PC-9 (cell line): ENCODE measurements at regions not wholly inside any gene's neighbourhood (a gene's known extent, or its start where the extent isn't known, plus 50 kb on each side); places are given as distances from the start of the nearest gene placed in this dataset.

Source experiments
- BruUV-seq: library from RNA; stranded (reverse); fragments of 400-500 nt; replicated peaks from 2 replicates; lab custom pipeline; 2021; lab: Mats Ljungman, UMichigan
- CTCF ChIA-PET: fragments of 300-600 bp; sonication (Branson Sonifier 250); formaldehyde crosslinking; loops from one replicate; lab custom pipeline; 2022; ENCODE audit warnings: antibody characterized with exemption; lab: Charles Lee
- POLR2A ChIA-PET: fragments of 300-600 bp; sonication (Branson Sonifier 250); formaldehyde crosslinking; loops from one replicate; lab custom pipeline; 2022; ENCODE audit warnings: antibody characterized with exemption; ENCODE audit not compliant: unreplicated experiment; lab: Charles Lee
- DNase-seq, 2 experiments: peaks; one replicate each; pipeline versions ENCODE4 v3.0.0 to v3.0.0-alpha.2; 2015 to 2022; ENCODE audit warnings: mixed read lengths in 1 of 2
- H2AFZ ChIP-seq: fragments of 200-600 bp; sonication (generic); 2 replicates; pipeline ENCODE4 v1.8.1; 2017; ENCODE audit warnings: antibody characterized with exemption
- H3F3A ChIP-seq: fragments of 200-600 bp; sonication (generic); 2 replicates; pipeline ENCODE4 v1.8.1; 2017; ENCODE audit warnings: antibody characterized with exemption, mild to moderate bottlenecking, low read depth; ENCODE audit not compliant: insufficient read depth
- H3K27ac ChIP-seq: fragments of 200-600 bp; sonication (generic); 2 replicates; pipeline ENCODE4 v1.6.1; 2016; ENCODE audit warnings: mixed run types
- H3K27me3 ChIP-seq: fragments of 200-600 bp; sonication (generic); 2 replicates; pipeline ENCODE4 v1.6.1; 2016; ENCODE audit warnings: low read depth, mixed run types; ENCODE audit not compliant: insufficient read depth
- H3K36me3 ChIP-seq: fragments of 200-600 bp; sonication (generic); 2 replicates; pipeline ENCODE4 v1.6.1; 2016; ENCODE audit warnings: low read depth, mixed run types
- H3K4me1 ChIP-seq: fragments of 200-600 bp; sonication (generic); replicated peaks from 2 replicates; pipeline ENCODE4 v1.6.1; 2016; ENCODE audit warnings: mixed run types; ENCODE audit not compliant: insufficient read depth
- H3K4me2 ChIP-seq: fragments of 200-600 bp; sonication (generic); 2 replicates; pipeline ENCODE4 v1.6.1; 2017; ENCODE audit warnings: mixed run types
- H3K4me3 ChIP-seq: fragments of 200-600 bp; sonication (generic); 2 replicates; pipeline ENCODE4 v1.6.1; 2016; ENCODE audit warnings: mixed run types
- H3K79me2 ChIP-seq: fragments of 200-600 bp; sonication (generic); 2 replicates; pipeline ENCODE4 v1.6.1; 2017; ENCODE audit warnings: low read depth, mixed run types
- H3K9me2 ChIP-seq: fragments of 200-600 bp; sonication (generic); 2 replicates; pipeline ENCODE4 v1.8.1; 2017; ENCODE audit warnings: mild to moderate bottlenecking; ENCODE audit not compliant: insufficient read depth
- H3K9me3 ChIP-seq: fragments of 200-600 bp; sonication (generic); 2 replicates; pipeline ENCODE4 v1.8.1; 2016; ENCODE audit warnings: low read depth; ENCODE audit not compliant: insufficient read depth
- H4K20me1 ChIP-seq: fragments of 200-600 bp; sonication (generic); 2 replicates; pipeline ENCODE4 v1.8.1; 2017; ENCODE audit not compliant: insufficient read depth
- CTCF ChIP-seq: fragments of 200-600 bp; sonication (generic); conservative IDR thresholded peaks from 2 replicates; pipeline ENCODE4 v1.6.1; 2017; ENCODE audit warnings: mixed run types, antibody characterized with exemption, mild to moderate bottlenecking, moderate library complexity
- EZH2 ChIP-seq: fragments of 200-600 bp; sonication (generic); IDR thresholded peaks from 2 replicates; pipeline ENCODE4 v1.8.0; 2017; ENCODE audit warnings: antibody characterized with exemption, low read depth
- intact Hi-C: fragments of 100-400 bp; cut with micrococcal nuclease; formaldehyde crosslinking; loops from one replicate; pipeline ENCODE4 v1.10.0; 2022; ENCODE audit not compliant: unreplicated experiment

- BruUV-seq = no TSS peak
- Histone ChIP-seq H4K20me1 (no peaks in the 10 kb centered on the region), H3K27ac (no peak overlapping the region), H3K9me3 (no peaks in the 10 kb centered on the region), H3K4me2 (no peak overlapping the region), H3F3A (peaks cover 16% of the 10 kb centered on the region), H2AFZ (no peak overlapping the region), H3K79me2 (no peaks in the 10 kb centered on the region), H3K9me2 (no peaks in the 10 kb centered on the region), H3K4me1 (peaks cover 21% of the 10 kb centered on the region), H3K4me3 (no peak overlapping the region), H3K27me3 (no peaks in the 10 kb centered on the region), H3K36me3 (no peaks in the 10 kb centered on the region)
- intact Hi-C loops = loop anchor here (10.0 kb wide), 1 partner anchor 288 kb away; no protein-coding TSS in a partner anchor
- no peak for DNase-seq
- ChIA-PET POLR2A (no interaction called here), CTCF (no interaction called here)
- no peak for TF ChIP-seq EZH2
- no peak for TF ChIP-seq CTCF
Measured at GRCh38 chr5:87076931-87077330, 190.8 kb upstream of the RASA1 start.

DNA sequence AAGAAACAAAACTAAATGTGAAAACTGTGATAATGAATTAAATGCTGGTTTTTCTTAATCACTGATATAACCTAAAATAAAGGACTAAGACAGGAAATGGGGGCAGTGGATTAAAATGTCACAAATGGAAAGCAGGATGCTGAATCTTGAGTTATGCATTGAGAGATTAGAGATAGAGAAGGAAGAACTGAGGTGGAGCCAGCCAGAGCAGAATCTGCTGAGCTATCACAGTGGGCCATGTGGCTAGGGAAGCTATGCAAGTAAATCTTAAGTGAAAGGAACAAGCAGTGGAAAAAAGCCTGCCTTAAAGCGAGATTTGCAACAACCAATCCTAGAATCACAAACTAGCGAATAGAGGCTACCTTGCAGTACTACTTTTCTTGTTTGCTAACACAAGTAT is 188.5 kb upstream of the RASA1 start:
- Histone ChIP-seq H3K4me2 (no peak overlapping the region), H4K20me1 (no peaks in the 10 kb centered on the region), H3F3A (peaks cover 16% of the 10 kb centered on the region), H3K27me3 (no peaks in the 10 kb centered on the region), H3K36me3 (no peaks in the 10 kb centered on the region), H3K9me2 (no peaks in the 10 kb centered on the region), H3K27ac (no peak overlapping the region), H3K9me3 (no peaks in the 10 kb centered on the region), H2AFZ (no peak overlapping the region), H3K4me3 (no peak overlapping the region), H3K79me2 (no peaks in the 10 kb centered on the region), H3K4me1 (peaks cover 21% of the 10 kb centered on the region)
- no peak for DNase-seq
- intact Hi-C loops = loop anchor here (10.0 kb wide), 1 partner anchor 286 kb away; no protein-coding TSS in a partner anchor
- TF ChIP-seq EZH2 (no peak), CTCF (no peak)
- ChIA-PET CTCF (interaction anchor here (0.6 kb wide), 1 partner anchor 9 kb away, joined by 3 read pairs; no protein-coding TSS in a partner anchor), POLR2A (no interaction called here)
- no TSS peak for BruUV-seq

GRCh38 chr5:87081016-87081415 is 186.7 kb upstream of the RASA1 start:
- H3K27me3 ChIP-seq = no peaks in the 10 kb centered on the region
- no peaks in the 10 kb centered on the region for H3K9me3 ChIP-seq
- intact Hi-C loops = no loop called here
- peaks cover 5% of the 10 kb centered on the region for H3K4me1 ChIP-seq
- POLR2A ChIA-PET = no interaction called here
- H3K79me2 ChIP-seq = no peaks in the 10 kb centered on the region
- CTCF ChIA-PET = no interaction called here
- no TSS peak for BruUV-seq
- no peak overlapping the region for H3K4me2 ChIP-seq
- H3K4me3 ChIP-seq = no peak overlapping the region
- no peak for DNase-seq
- H3F3A ChIP-seq = no peaks in the 10 kb centered on the region
- no peaks in the 10 kb centered on the region for H3K9me2 ChIP-seq
- H4K20me1 ChIP-seq = no peaks in the 10 kb centered on the region
- H3K36me3 ChIP-seq = no peaks in the 10 kb centered on the region
- H3K27ac ChIP-seq = no peak overlapping the region
- H2AFZ ChIP-seq = no peak overlapping the region
- TF ChIP-seq CTCF = no peak
- TF ChIP-seq EZH2 = no peak
